DND-41 (cell line): ENCODE measurements at regions not wholly inside any gene's neighbourhood (a gene's known extent, or its start where the extent isn't known, plus 50 kb on each side); places are given as distances from the start of the nearest gene placed in this dataset.

Experiments used
- ATAC-seq: fragments of 200-7000 bp; cut with Tn5 transposase; 3 replicates; pipeline ENCODE4 v1.9.1; 2021; ENCODE audit warnings: low read depth; ENCODE audit not compliant: insufficient read depth
- DNase-seq: peaks from one replicate; pipeline ENCODE4 v3.0.0-alpha.2; 2020
- H2AFZ ChIP-seq: 2 replicates; pipeline ENCODE4 v1.6.0; 2012; ENCODE audit warnings: low read depth, low read length
- H3K27ac ChIP-seq: 2 replicates; pipeline ENCODE4 v1.5.1; 2012; ENCODE audit warnings: low read length, inconsistent platforms
- H3K27me3 ChIP-seq: fragments of 200-600 bp; sonication (generic); 2 replicates; pipeline ENCODE4 v1.6.0; 2012; ENCODE audit warnings: low read length, mild to moderate bottlenecking, inconsistent platforms; ENCODE audit not compliant: insufficient read depth, poor library complexity
- H3K36me3 ChIP-seq: 2 replicates; pipeline ENCODE4 v1.5.1; 2012; ENCODE audit warnings: low read length, inconsistent platforms; ENCODE audit not compliant: insufficient read depth
- H3K4me1 ChIP-seq: 2 replicates; pipeline ENCODE4 v1.5.1; 2012; ENCODE audit warnings: mild to moderate bottlenecking, low read length; ENCODE audit not compliant: insufficient read depth
- H3K4me2 ChIP-seq: 2 replicates; pipeline ENCODE4 v1.6.0; 2012; ENCODE audit warnings: mild to moderate bottlenecking, moderate library complexity, low read length, inconsistent platforms; ENCODE audit not compliant: insufficient read depth
- H3K4me3 ChIP-seq, 2 experiments: fragments of 200-600 bp in 1 of 2; shearing (Covaris generic) in 1 of 2; 2 replicates each; pipeline ENCODE4 v1.5.1; 2012 to 2016; ENCODE audit warnings: inconsistent platforms in 2 of 2, low read length in 2 of 2, mild to moderate bottlenecking in 2 of 2, low read depth in 1 of 2, moderate library complexity in 1 of 2
- H3K79me2 ChIP-seq: 2 replicates; pipeline ENCODE4 v1.6.0; 2012; ENCODE audit warnings: low read length, inconsistent platforms; ENCODE audit not compliant: insufficient read depth
- H3K9ac ChIP-seq: 2 replicates; pipeline ENCODE4 v1.6.0; 2012; ENCODE audit warnings: low read depth, mild to moderate bottlenecking, inconsistent platforms, low read length, moderate library complexity
- H3K9me3 ChIP-seq: 2 replicates; pipeline ENCODE4 v1.5.1; 2012; ENCODE audit warnings: low read length, moderate library complexity, mild to moderate bottlenecking, inconsistent platforms; ENCODE audit not compliant: insufficient read depth, severe bottlenecking
- H4K20me1 ChIP-seq: 2 replicates; pipeline ENCODE4 v1.6.0; 2012; ENCODE audit warnings: low read length; ENCODE audit not compliant: insufficient read depth
- CTCF ChIP-seq: IDR thresholded peaks from 2 replicates; pipeline ENCODE4 v1.5.1; 2012; ENCODE audit warnings: borderline replicate concordance, low read length, moderate library complexity, mild to moderate bottlenecking; ENCODE audit not compliant: poor library complexity, severe bottlenecking; ENCODE audit errors: extremely low read depth
- EZH2 ChIP-seq: IDR thresholded peaks from 3 replicates; pipeline ENCODE4 v1.6.1; 2012; ENCODE audit warnings: borderline replicate concordance, low read depth, mild to moderate bottlenecking, moderate library complexity, low read length, inconsistent platforms; ENCODE audit not compliant: severe bottlenecking

GRCh38 chr19:30309905-30310601, 62.1 kb upstream of the ZNF536 start:
- TF ChIP-seq CTCF (no peak), EZH2 (no peak)
- Histone ChIP-seq H3K27me3 (no peaks in the 10 kb centered on the region), H3K4me3 (no peak overlapping the region), H3K79me2 (no peaks in the 10 kb centered on the region), H3K36me3 (no peaks in the 10 kb centered on the region), H3K4me1 (no peaks in the 10 kb centered on the region), H4K20me1 (no peaks in the 10 kb centered on the region), H3K9ac (no peak overlapping the region), H3K4me2 (no peak overlapping the region), H2AFZ (no peak overlapping the region), H3K9me3 (no peaks in the 10 kb centered on the region), H3K27ac (no peak overlapping the region)
- ATAC-seq = no peak
- no peak for DNase-seq

GRCh38 chr19:30310602-30311263, 61.5 kb upstream of the ZNF536 start:
- Histone ChIP-seq H3K9ac (no peak overlapping the region), H3K27me3 (no peaks in the 10 kb centered on the region), H3K4me1 (no peaks in the 10 kb centered on the region), H3K27ac (no peak overlapping the region), H3K36me3 (no peaks in the 10 kb centered on the region), H2AFZ (no peak overlapping the region), H3K4me3 (no peak overlapping the region), H3K79me2 (no peaks in the 10 kb centered on the region), H4K20me1 (no peaks in the 10 kb centered on the region), H3K4me2 (no peak overlapping the region), H3K9me3 (no peaks in the 10 kb centered on the region)
- ATAC-seq = no peak
- DNase-seq = no peak
- TF ChIP-seq CTCF (no peak), EZH2 (no peak)

GRCh38 chr19:30311911-30312310, 60.3 kb upstream of the ZNF536 start:
- no peaks in the 10 kb centered on the region for H3K9me3 ChIP-seq
- H3K27ac ChIP-seq = no peak overlapping the region
- ATAC-seq (no peak), DNase-seq (no peak)
- no peak overlapping the region for H3K9ac ChIP-seq
- H3K79me2 ChIP-seq = no peaks in the 10 kb centered on the region
- no peaks in the 10 kb centered on the region for H3K27me3 ChIP-seq
- H3K4me3 ChIP-seq = no peak overlapping the region
- H2AFZ ChIP-seq = no peak overlapping the region
- TF ChIP-seq EZH2 = no peak
- no peak for TF ChIP-seq CTCF
- no peak overlapping the region for H3K4me2 ChIP-seq
- H3K36me3 ChIP-seq = no peaks in the 10 kb centered on the region
- H3K4me1 ChIP-seq = no peaks in the 10 kb centered on the region
- no peaks in the 10 kb centered on the region for H4K20me1 ChIP-seq
